Urinary bladder (tissue), 3 donors: ENCODE measurements at regions not wholly inside any gene's neighbourhood (a gene's known extent, or its start where the extent isn't known, plus 50 kb on each side); places are given as distances from the start of the nearest gene placed in this dataset.
"Not testable (repeated sequence)": the region's sequence is repeated elsewhere in the genome, so short reads cannot be mapped to it uniquely, and the experiment has no call there.

Source experiments
- DNase-seq: peaks from one replicate; pipeline ENCODE4 v3.0.0-alpha.2; 2015; ENCODE audit errors: extremely low spot score
- H3K27ac ChIP-seq: one replicate; pipeline ENCODE4 v1.5.1; 2013; ENCODE audit warnings: low read depth, mild to moderate bottlenecking, moderate library complexity
- H3K36me3 ChIP-seq: one replicate; pipeline ENCODE4 v1.6.1; 2013; ENCODE audit warnings: mild to moderate bottlenecking, moderate library complexity; ENCODE audit not compliant: insufficient read depth
- H3K4me1 ChIP-seq: one replicate; pipeline ENCODE4 v1.6.1; 2013; ENCODE audit warnings: mild to moderate bottlenecking, moderate library complexity; ENCODE audit not compliant: insufficient read depth
- H3K4me3 ChIP-seq: one replicate; pipeline ENCODE4 v1.5.1; 2013; ENCODE audit warnings: low read depth, low read length
- WGBS: extraction: QIAGEN DNeasy Blood & Tissue Kit; methylation state at CpG from one replicate; pipeline ENCODE4 v1.1.7; 2013; 5-methylcytosine and 5-hydroxymethylcytosine counted together
- donor health status: healthy with polysubstance abuse.
- donor health status: healthy.

DNA sequence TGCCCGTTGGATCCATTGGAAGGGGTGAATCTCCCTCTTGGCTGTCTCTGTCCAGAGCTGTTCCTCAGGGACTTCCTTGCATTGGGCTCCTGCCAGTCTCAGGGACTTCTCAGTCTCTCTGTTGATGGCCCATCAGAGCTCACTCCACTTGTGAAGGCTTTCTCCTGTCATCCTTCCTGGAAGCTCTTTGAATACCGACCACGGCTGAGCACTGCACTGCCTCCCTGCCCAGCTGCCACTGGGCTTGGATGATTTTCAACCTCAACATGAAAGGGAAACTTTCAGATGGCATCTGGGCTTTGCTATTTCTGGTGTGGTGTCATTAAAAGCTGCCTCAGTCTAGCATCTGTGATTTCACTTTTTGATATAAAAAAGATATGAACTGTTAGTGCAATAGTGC lies 66.1 kb upstream of the ANKRD10 start:
- 70% methylated on average over 3 of the region's 3 CpGs for WGBS
- Histone ChIP-seq H3K36me3 (no peaks in the 10 kb centered on the region), H3K4me1 (no peaks in the 10 kb centered on the region), H3K27ac (no peak overlapping the region), H3K4me3 (no peak overlapping the region)
- no peak for DNase-seq

DNA sequence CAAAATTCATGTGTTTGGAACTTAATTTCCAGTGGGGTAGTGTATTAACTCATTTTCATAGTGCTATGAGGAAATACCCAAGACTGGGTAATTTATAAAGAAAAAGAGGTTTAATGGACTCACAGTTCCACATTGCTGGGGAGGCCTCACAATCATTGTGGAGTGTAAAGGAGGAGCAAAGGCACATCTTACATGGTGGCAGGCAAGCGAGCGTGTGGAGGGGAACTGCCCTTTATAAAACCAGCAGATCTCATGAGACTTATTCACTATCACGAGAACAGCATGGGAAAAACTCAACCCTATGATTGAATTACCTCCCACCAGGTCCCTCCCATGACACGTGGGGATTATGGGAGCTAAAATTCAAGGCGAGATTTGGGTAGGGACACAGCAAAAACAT lies 64.3 kb upstream of the ANKRD10 start:
- H3K4me1 ChIP-seq, DNase-seq, H3K4me3 ChIP-seq, H3K27ac ChIP-seq, H3K36me3 ChIP-seq: not testable (repeated sequence)
- WGBS = 94% methylated on average over 5 of the region's 5 CpGs

DNA sequence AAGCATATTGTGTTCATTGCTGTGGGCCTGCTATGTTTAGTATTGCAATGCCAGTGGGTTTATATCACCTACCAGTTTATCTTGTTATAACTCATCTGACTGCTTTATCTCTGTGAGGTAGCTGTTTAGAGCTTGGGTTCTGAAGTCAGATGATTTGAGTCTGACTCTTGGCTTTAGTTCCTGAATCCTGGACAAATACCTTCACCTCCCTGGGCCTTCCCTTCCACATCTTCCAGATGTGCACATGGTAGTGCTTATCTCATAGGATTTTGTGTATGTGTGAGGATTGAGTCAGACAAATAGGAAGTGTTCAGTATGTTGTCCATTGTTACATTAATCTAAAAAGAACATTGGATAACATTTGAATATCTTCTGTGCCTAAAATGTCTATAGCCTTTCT lies 63.5 kb upstream of the ANKRD10 start:
- no peak for DNase-seq
- H3K4me3 ChIP-seq = no peak overlapping the region
- H3K36me3 ChIP-seq = no peaks in the 10 kb centered on the region
- H3K27ac ChIP-seq = no peak overlapping the region
- no peaks in the 10 kb centered on the region for H3K4me1 ChIP-seq

DNA sequence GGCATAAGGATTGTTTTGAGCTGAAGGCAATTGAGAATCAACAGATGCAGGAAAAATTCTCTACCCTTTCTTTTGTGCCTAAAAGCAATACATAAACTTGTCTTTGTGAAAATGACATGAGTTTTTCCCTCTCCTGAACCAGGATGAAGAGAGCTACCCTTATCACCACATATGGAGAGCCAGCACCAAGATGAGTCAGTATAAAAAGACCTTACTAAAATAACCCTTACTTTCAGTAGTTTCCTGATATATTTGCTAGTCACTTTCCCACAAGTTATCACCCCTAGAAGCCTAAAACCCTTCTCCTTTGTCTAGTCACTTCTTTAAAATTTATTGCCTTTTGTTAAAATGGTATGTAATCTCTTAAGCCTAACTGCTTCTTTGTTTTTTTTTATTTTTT lies 61.9 kb upstream of the ANKRD10 start:
- Histone ChIP-seq H3K36me3 (no peaks in the 10 kb centered on the region), H3K4me1 (no peaks in the 10 kb centered on the region), H3K27ac (no peak overlapping the region), H3K4me3 (no peak overlapping the region)
- no peak for DNase-seq

DNA sequence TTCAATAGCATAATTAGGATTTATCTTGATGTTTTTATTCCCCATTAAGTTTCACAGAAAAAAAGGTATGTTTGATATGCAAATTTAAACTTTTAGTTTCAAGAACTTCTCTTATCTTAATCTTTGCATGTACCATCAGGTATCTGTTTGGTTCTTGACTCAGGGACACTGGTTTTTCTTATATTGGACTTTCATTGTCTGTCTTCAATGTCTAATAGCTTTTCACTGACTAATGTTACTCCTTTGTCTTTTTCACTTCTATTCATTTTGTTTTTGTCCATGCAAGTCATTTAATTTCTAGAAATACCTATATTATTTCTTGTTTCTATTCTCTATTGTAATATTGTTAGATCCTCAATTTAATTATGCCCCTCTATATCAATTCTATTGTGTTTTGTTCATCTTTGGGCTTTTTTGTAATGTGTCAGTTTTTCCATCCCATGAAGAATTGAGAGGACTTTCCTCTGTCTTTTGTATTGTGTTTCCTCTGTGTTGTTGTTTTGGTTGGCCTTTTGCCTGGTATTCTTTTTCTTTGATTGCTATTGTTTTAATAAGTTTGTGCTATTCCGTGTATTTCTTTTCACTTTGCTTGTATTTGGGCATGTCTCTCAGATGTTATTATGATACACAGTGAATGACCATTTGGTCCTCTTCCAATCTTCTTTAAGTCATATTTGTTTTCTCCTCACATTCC lies 58.3 kb upstream of the ANKRD10 start:
- H3K4me3 ChIP-seq = no peak overlapping the region
- DNase-seq = no peak
- H3K27ac ChIP-seq = no peak overlapping the region
- WGBS = 66% methylated on average over 1 of the region's 1 CpG
- H3K36me3 ChIP-seq = no peaks in the 10 kb centered on the region
- no peaks in the 10 kb centered on the region for H3K4me1 ChIP-seq

DNA sequence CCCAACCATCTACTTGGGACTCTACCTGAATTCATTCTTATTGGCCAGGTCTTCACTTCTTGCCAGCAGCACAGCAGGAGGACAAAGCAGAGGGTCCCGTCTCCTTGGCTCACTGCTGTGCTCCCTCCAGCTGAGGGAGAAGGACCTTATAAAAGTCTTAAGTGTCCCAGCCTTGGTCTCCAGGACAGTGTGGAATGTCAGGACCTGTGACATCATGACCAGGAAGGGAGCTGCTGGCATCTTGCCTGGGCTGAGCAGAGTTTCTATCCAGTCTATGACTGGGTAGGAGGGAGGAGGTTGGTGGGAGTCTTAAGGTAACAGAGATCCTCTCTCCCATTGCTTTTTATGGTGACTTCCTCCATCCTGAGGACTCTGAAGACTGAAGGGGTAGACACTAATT lies 56.6 kb upstream of the ANKRD10 start:
- no peaks in the 10 kb centered on the region for H3K4me1 ChIP-seq
- no peak overlapping the region for H3K27ac ChIP-seq
- WGBS = 91% methylated on average over 1 of the region's 1 CpG
- H3K4me3 ChIP-seq = no peak overlapping the region
- no peak for DNase-seq
- no peaks in the 10 kb centered on the region for H3K36me3 ChIP-seq

DNA sequence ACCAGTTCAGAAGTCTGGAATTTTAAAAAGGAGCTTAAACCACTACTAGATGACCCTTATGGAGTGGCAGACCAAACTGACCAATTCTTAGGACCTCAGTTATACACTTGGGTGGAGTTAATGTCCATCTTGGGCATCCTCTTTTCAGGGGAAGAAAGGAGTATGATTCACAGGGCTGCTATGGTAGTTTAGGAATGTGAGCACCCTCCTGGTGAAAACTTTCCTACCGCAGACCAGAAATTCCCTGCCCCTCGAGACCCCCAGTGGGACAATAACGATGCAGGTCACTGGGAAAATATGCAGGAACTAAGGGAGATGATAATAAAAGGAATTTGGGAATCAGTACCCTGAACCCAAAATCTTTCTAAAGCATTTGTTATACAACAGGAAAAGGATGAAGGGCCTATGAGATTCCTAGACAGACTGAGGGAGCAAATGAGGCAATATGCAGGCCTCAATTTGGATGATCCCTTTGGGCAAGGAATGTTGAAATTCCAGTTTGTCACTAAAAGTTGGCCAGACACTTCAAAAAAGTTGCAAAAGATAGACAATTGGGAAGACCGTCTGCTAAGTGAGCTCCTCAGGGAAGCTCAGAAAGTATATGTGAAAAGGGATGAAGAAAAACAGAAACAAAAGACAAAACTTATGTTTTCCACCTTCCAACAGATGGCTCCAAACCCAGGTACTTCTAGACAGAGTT lies 52.4 kb upstream of the ANKRD10 start:
- not testable (repeated sequence) for H3K4me1 ChIP-seq, H3K4me3 ChIP-seq, H3K36me3 ChIP-seq, H3K27ac ChIP-seq, DNase-seq
- 86% methylated on average over 4 of the region's 4 CpGs for WGBS

DNA sequence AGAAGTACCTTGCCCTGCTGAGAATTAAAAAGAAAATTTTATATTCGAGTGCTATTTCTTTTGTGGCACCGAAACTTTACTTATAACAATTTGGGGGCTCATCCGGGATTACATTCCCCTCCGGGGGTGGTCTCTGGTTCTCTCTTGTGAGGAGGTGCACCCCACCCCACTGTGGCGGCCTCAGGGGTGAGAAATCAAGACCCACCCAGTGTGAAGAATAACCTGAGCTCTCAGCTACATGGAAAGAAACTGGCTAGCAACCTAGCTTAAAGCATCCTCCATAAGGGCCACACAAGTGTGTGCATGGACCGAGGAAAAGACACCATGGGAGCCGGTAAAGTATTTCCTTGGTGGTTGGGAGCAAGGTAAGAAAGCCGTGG lies 50.9 kb upstream of the ANKRD10 start:
- no peak for DNase-seq
- WGBS = 90% methylated on average over 8 of the region's 8 CpGs

DNA sequence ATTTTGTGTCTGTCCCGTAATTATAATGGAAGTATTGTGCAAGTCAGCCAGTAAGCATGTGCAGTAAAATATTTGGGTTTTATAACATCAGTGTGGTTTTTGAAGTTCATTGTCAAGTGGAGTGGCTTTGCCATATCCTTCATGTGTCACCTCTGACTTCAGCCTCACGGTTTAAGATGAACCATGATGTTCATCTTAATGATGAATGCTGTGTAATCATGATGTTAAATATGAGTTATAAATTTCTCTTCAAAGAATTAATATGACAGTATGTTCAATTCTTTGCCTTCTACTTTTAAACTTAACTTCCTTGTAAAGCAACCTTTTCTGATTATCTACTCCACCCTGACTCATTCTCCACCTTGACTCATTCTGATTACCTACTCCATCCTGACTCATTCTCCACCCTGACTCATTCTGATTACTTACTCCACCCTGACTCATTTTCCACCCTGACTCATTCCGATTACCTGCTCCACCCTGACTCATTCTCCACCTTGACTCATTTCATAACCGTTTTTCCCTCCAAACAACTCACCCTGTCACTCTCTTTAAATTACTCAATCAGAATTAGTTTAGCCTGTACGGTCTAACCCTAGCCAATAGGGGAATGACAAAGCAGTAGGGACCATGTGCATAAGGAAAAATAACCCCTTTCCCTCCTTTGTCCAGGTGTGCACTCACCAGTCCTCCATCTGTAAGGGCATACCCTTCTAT lies 50.3 kb upstream of the ANKRD10 start:
- 74% methylated on average over 5 of the region's 5 CpGs for WGBS
- no peaks in the 10 kb centered on the region for H3K4me1 ChIP-seq
- no peak for DNase-seq
- no peak overlapping the region for H3K4me3 ChIP-seq
- H3K27ac ChIP-seq = no peak overlapping the region
- no peaks in the 10 kb centered on the region for H3K36me3 ChIP-seq

More for the DNA sequence above, 50.9 kb upstream of the ANKRD10 start:
- Histone ChIP-seq H3K4me3 (no peak overlapping the region), H3K27ac (no peak overlapping the region), H3K36me3 (no peaks in the 10 kb centered on the region), H3K4me1 (no peaks in the 10 kb centered on the region)
